GM19372 (cell line): ENCODE measurements at regions not wholly inside any gene's neighbourhood (a gene's known extent, or its start where the extent isn't known, plus 50 kb on each side); places are given as distances from the start of the nearest gene placed in this dataset.
"Not testable (repeated sequence)": the region's sequence is repeated elsewhere in the genome, so short reads cannot be mapped to it uniquely, and the experiment has no call there.

Source experiments
- ATAC-seq: cut with Tn5 transposase; IDR thresholded peaks from one replicate; pipeline ENCODE4 v1.9.1; 2021; ENCODE audit warnings: mild to moderate bottlenecking, low read depth, moderate library complexity; ENCODE audit not compliant: unreplicated experiment

DNA sequence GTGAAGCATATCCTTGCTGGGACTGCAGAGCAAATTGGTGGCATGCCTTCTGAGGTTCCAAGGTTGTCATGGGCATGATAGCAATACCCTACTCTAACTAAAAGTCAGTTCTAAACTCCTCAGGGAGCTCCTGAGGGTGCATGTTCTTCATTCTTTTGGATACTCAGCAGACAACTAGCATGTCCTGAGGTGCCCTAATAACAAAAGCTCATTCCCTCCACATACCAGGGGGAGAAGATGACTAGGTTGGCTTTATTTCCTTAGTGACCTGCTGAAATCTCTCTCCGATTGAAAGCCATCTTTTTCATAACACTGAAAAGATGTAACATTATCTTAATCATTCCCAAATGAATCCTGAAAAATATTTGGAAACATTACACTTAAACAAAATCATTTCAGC, 188.7 kb upstream of the IGF1 start:
- ATAC-seq = no peak

DNA sequence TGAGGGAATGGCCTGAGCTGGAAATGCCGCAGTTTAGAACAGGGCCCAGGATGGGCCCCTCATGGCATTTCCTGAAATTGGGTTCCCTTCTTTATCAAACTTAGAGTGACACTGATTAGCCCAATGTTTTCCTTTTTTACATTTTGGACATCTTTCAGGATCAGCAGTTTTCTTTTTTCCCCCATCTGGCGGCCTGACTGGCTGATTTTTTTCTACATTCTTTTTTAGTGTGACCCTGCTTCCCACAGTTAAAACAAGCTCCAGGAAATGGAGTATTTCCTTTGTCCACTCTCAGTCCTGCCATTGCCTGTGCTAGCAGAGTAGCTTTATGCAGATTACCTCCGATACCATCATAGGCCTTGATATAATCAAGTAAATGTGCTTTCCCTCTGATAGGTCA, 185.8 kb upstream of the IGF1 start:
- not testable (repeated sequence) for ATAC-seq

DNA sequence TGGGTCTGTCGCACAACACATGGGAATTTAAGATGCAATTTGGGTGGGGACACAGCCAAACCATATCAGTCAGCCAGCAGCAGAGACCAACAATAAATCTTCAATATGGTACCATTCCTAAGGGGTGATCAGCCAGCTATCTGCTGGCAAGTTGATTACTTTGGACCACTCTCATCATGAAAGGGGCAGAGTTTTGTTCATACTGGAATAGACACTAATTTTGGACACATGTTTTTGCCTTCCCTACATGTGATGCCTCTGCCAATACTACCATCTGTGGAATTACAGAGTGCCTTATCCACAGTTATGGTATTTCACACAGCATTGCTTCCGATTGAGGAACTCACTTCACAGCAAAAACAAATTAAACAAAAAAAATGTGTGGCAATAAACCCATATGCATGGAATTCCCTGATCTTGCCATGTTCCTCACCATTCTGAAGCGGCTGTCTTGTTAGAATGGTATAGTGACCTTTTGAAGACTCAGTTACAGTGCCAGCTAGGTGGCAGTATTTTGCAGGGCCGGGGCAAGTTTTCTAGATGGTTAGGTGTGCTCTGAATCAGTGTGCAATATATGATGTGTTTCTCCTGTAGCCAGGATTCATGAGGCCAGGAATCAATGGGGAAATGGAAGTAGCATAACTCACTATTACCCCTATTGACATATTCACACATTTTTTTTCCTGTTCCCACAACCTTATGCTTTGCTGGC, 179.0 kb upstream of the IGF1 start:
- no peak for ATAC-seq

DNA sequence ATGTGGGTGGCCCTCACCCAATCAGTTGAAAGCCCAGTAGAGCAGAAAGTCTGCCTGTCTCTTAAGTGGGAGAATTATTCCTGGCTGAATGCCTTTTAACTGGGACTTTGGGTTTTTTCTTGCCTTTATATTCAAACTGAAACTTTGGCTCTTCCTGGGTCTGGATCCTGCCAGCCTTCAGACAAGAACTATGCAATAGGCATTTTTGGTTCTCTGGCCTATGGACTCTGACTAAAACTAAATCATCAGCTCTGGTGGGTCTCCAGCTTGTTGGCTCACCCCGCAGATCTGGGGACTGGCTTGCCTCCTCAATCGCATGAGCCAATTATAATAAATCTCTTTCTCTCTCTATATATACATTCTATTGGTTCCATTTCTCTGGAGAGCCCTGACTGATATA, 173.0 kb upstream of the IGF1 start:
- ATAC-seq = no peak

DNA sequence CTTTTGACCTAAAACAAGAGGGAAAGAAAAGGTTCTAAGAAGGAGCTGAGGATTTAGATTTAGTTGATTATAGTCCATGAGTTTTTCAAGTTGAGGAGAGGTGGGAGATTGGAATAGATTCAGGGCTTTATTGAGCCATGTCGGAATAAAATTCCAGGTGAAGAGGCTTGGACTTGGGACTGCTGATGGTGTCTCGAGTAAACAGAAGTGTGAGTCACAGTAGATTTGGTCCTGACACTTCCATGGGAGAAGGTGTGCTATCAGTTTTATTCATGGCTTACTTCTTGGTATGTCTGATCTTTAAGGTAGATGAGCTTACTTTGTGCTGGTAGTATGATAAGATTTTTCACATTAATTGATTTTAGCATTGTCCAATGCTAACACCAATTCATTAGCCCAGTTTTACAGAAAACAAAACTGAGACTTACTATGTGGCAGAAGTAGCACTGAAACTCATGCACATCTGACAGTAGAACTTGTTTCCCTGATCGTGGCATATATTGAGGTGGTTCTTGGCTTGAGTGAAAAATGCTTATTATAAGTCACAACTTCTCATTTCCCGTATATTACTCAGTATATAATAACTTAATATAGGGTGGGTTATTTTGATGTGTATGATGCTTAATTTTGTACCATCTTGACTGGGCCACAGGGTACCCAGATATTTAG, 172.4 kb upstream of the IGF1 start:
- no peak for ATAC-seq

DNA sequence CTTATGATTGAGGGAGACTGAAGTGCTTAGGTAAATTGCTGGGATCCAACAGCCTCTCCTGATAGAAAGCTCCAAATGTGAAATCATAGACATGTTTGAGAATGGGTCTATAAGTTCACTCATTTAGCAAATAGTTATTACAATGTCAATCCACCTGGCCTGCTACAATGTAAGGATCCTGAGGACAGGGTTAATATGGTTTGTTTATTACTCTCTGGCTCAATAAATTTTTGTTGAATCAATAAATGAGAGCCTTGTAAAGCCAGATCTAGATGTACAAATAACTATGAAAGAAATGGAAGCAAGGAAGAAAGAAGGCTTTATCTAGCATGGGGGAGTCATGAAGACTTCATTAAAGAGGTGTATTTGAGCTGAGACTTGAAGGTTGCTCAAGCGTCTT, 165.6 kb upstream of the IGF1 start:
- no peak for ATAC-seq

DNA sequence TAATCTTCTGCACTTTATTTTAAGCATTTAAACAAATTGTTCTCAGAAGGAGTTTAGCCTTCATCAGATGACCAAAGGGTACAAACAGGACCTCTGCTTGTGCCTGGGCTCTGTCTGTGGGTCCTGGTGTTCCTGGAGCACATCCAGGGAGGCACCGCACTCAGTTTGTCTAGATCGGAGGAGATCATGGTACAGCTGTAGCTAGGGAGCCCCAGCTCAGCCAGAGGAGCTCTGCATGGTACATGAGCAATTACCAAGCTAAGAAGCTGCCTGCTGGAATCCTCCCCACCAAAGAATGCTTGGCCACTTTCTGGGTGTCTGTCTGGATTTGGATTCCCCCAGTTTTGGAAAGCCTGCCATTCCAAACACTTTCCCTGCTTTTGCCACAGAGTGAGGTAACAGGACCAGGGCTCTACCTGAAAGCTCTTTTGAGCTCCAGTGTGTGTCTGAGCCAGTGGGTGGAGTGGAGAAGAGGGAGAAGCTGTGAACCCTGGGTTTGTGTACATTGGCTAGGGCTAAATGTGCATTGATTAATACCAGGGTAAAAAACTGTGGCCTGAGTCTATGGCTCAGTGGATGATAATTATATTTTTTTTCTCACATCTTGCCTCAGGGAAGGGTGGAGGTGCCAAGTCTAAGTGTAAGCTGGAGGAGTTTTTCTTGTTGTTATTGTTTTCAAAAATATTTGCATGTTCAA, 163.7 kb upstream of the IGF1 start:
- ATAC-seq = no peak

DNA sequence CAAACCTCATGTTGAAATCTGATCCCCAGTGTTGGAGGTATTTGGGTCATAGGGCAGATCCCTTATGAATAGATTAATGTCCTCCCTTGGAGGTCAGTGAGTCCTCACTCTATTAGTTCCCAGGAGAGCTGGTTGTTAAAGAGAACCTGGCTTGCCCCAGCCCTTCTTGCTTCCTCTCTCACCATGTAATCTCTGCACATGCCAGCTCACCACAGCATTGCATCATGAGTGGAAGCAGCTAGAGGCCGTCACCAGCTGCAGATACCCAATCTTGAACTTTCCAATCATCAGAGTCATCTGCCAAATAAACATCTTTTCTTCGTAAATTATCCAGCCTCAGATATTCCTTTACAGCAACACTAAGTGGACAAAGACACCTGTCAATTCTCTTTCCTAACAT, 161.8 kb upstream of the IGF1 start:
- no peak for ATAC-seq

DNA sequence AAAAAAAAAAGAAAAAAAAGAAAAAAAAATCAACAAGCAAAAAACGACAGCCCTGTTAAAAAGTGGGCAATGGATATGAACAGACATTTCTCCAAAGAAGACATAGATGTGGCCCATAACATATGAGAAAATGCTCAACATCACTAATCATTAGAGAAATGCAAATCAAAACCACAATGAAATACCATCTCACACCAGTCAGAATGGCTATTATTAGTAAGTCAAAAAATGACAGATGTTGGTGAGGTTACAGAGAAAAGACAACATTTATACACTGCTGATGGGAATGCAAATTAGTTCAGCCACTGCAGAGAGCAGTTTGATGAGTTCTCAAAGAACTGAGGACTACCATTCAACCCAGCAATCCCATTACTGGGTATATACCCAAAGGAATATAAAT, 160.3 kb upstream of the IGF1 start:
- not testable (repeated sequence) for ATAC-seq

DNA sequence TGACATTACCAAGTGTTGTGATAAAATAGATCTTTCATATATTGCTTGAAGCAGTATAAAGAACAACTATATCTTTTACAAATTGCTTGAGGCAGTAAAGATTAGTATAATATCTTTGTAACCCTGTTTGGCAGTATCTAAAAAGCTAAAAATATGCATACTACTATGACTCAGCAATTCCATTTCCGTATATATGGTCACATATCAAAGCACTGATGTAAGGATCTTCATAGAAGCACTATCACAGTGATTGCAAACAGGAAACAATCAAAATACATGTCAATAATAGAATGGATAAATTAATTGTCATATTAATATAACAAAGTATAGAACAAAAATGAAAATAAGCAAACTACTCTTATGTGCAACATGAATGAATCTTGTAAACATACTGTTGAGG, 158.4 kb upstream of the IGF1 start:
- no peak for ATAC-seq

DNA sequence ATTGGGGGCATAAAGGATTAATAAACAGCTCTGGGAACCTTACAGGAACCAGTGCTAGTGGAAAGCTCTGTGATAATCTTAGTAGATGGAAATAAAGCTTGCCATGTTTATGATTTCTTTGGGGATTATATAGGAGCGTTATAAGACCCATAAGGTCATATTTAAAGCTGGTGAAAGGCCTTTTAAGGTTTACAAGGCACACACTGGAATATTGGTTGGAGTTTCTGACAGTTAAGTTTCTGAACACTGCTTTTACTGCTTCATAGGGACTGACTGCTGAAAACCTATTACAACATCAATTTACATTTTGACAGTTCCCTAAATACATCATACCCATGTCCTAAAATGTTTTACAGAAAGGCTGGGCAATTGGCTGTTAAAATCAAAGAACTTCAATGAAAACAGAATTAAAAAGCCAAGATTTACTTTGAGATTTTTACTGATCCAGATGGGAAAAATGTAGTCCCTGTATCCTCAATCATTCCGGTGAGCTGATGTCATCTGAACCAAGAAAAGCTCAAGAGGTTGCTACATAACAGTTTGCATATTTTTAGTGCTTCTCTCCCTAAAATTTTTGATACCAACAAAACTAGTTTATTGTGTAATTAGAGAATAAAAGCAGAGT, 153.7 kb upstream of the IGF1 start:
- ATAC-seq = no peak

DNA sequence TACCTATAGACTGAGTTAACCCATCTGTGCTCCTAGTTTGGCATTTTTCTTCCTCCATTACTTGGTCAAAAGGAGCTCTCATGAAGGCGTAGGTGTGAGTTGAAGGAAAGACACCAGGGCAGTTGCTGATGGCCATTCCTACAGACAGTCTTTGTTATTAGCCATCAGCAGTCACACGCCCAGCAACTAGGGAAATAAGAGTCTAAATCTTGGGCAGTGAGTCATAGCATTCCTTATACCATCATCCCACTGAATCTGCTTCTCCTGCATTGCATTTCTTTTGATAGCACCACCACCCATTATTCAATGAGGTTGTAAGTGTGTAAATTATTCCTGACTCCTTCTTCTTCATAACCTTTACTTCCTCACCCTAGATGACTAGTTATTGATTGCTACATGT, 150.9 kb upstream of the IGF1 start:
- no peak for ATAC-seq

DNA sequence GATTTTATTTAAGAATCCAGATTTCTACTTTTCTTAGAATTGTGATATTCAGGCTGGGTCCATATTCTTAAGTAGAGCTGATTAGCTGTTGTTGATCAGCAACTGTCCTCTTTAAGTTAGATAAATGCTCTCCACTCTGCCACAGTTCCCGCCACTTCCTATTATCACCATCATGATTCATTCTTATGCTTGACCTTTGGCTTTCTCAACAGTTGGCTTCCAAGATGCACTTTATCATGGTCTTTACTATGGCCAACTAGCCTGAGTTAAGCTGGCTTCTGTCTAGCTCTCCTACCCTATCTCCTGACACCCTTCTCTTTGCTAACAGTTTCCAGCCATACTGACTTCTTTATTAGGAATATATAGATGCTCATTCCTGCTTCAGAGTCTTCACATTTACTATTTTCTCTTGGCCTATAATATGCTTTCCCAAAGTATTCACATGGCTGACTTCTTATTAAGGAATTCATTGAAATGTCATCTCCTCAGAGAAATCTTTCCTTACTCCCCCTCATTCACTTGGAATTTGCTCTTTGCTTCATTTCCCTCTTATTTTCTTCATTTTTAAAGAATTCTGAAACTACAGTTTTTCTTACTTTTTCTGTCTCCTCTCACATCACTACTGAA, 149.0 kb upstream of the IGF1 start:
- no peak for ATAC-seq

DNA sequence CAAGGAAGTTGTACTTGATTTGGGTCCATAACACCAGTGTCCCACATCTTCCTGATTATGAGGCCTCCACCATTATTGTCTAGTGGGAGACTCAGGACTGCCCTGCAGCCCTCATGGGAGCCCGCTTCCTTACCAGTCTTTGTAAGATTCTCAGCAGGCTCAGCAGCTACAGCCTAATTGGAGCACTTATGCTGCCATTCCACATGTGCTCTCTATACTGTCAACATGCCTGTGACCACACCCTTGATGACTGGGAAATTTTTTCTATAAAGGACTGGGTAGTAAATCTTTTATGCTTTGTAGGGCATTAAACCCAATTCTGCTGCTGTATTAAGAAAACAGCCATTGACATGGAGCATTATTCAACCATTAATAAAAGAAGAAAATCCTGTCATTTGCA, 145.5 kb upstream of the IGF1 start:
- ATAC-seq = no peak

DNA sequence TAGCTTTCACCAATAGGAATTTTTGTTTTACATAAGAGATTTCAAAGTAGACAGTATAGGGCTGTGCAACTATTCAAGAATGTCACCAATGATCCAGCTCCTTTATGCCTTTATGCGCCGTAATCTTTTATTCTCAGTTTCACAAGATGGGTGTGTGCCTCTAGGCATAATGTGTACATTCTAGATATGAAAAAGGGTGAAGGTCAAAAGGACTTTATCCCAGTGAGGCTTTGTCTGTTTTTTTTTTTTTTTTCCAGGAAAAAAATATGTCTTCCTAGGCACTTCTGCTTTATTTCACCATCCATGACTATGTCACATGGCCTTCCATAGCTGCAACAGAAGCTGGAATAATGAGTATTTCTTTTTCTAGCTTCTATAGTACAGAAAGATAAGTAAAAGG, 142.3 kb upstream of the IGF1 start:
- no peak for ATAC-seq

DNA sequence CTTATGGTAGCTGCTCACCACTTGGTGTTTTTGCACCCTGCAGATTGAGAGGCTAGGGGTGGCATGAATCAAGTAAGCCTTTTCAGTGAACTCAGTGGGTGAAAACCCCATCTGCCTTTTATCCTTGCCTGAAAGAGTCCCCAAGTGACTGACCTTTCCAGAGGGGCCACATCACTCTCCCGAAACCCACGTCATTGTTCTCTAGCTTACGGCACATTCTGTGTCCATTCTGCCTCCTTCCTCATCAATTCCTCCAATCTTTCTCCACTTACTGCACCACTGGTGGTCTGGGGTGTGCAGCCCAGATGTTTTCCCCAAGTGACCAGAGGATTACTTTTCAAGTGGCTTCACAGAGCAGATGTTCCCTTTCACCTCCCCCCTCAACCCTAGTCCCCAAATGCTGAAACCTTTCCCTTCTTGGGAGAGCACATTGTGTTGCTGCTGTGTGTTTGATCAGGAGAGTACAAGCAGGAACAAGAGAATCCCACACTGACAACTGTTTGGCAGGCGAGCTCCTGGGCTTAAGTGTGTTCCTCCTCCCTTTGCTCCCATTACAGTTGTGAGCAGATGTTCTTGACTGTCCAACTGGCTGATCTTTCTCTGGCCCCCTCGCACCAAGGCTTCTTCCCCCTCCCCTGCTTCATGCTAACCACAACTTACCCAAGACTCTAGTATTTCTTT, 138.0 kb upstream of the IGF1 start:
- no peak for ATAC-seq

DNA sequence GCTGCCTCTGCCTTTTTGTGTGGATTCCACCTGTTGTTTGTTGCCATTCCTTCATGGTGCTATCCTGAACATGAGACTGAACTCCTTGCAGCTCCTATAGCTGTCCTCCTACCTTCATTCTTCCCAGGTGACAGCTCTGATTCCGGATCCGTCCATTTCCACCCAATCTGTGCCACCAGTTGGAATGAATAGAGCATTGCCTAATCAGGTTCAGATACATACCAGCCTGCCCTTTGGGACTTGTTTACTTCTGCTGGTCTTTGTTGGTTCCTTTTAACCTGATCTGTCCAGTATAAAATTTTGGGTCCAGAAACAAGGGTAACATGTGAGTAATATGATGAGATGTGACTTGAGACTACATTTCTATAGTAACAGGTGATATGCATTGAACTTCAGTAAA, 136.3 kb upstream of the IGF1 start:
- ATAC-seq = no peak

DNA sequence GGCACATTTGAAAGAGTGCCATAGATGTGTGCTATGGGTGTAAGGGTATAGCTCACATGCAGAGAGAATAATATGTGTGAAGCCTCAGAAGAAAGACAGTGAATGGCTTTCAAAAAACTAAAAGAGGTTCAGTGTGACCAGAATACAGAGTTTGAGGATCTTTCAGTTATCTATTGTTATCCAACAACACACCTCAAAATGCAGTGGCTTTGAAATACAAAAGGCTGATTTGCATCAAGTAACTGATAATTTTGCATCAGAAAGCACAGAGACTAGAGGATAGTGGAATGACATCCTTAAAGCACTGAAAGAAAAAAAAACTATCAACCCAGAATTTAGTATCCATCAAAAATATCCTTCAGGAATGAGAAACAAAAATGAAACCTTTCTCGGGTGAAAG, 131.6 kb upstream of the IGF1 start:
- no peak for ATAC-seq

DNA sequence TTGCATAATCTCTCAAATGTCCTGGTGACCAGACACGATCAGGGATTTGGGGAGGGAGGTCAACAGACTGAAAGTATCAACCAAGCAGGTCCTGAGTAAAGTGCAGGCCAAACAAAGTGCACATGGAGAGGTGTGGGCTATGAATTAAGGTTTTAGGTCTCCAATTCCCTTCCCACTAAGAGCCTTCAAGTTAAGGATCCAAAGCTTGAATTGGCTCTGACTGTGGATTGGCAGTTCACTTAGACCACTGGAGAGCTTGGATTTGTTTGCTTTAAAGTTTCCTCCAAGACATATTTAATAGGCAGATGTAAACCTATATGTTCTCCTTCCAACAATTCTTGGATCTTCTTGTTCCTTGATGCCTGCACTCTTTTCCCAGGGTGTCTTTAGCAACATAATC, 129.6 kb upstream of the IGF1 start:
- ATAC-seq = no peak

DNA sequence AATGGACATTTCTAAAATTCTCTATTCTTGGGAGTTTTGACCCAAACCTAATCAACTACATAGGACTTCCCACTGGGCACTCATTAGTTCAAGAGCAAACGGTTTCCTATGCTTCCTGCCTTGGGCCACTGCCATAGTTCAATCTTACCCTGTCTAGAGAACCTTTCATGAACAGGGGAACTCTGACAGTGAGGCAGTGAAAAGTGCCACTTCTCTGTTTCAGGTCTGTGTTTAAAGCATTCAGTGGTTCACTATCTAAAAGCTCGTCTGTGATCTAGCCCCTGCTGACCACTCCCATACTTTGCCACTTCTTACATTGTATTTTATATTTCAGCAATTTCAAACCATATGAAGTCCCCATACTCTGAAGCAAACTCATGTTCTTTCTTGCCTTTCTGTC, 122.7 kb upstream of the IGF1 start:
- ATAC-seq = no peak
